ENCODE measurements at regions not wholly inside any gene's neighbourhood (a gene's known extent, or its start where the extent isn't known, plus 50 kb on each side); places are given as distances from the start of the nearest gene placed in this dataset.

GRCh38 chr15:39286706-39287105 is 294.2 kb upstream of the THBS1 start:
- no peak for TF ChIP-seq EP300 (IDR thresholded peaks at IDR 0.05; ENCODE audit: low read depth in 2 of 2, low read length in 2 of 2)
- no peak for TF ChIP-seq EP300 (CRISPR knock-in tag; IDR thresholded peaks at IDR 0.05; ENCODE audit: borderline replicate concordance)
- no peak for TF ChIP-seq SIN3A (IDR thresholded peaks at IDR 0.05; ENCODE audit: borderline replicate concordance, low read depth, low read length)
- TF ChIP-seq CBX2 (IDR thresholded peaks at IDR 0.05; ENCODE audit: low read depth, low read length) = no peak
- no peak for TF ChIP-seq CBX2 (CRISPR knock-in tag; IDR thresholded peaks at IDR 0.05; ENCODE audit: low read depth)
- TF ChIP-seq SNAPC5 (CRISPR knock-in tag; IDR thresholded peaks at IDR 0.05; ENCODE audit: borderline replicate concordance) = no peak
- no peak for TF ChIP-seq ZZZ3 (CRISPR knock-in tag; IDR thresholded peaks at IDR 0.05; ENCODE audit: borderline replicate concordance)
- TF ChIP-seq MAFK (conservative IDR thresholded peaks at IDR 0.05 in 1 of 2, IDR thresholded peaks at IDR 0.05 in 1 of 2; ENCODE audit: low read length in 2 of 2) = no peak
- no peak for TF ChIP-seq ZGPAT (CRISPR knock-in tag; IDR thresholded peaks at IDR 0.05)
